WTC11 (cell line): ENCODE measurements at regions not wholly inside any gene's neighbourhood (a gene's known extent, or its start where the extent isn't known, plus 50 kb on each side); places are given as distances from the start of the nearest gene placed in this dataset.

Experiments
- ATF1 ChIP-seq: sonication (generic); formaldehyde crosslinking; IDR thresholded peaks from 2 replicates; pipeline ENCODE4 v1.8.1; 2023; ENCODE audit warnings: mild to moderate bottlenecking, moderate library complexity, missing genetic modification reagents
- CDX4 ChIP-seq: fragments of 250-450 bp; sonication (Bioruptor Pico); IDR thresholded peaks from 2 replicates; pipeline ENCODE4 v1.9.0; 2021; ENCODE audit warnings: moderate library complexity, mild to moderate bottlenecking, inconsistent platforms, borderline replicate concordance
- CREB1 ChIP-seq: sonication (generic); formaldehyde crosslinking; IDR thresholded peaks from 2 replicates; pipeline ENCODE4 v1.8.0; 2023; ENCODE audit warnings: mild to moderate bottlenecking, missing genetic modification reagents
- CTCF ChIP-seq: fragments of 200-600 bp; IDR thresholded peaks from 2 replicates; pipeline ENCODE4 v1.8.0; 2022; ENCODE audit warnings: antibody characterized with exemption
- E2F5 ChIP-seq: sonication (generic); formaldehyde crosslinking; IDR thresholded peaks from 2 replicates; pipeline ENCODE4 v1.8.1; 2022; ENCODE audit warnings: mild to moderate bottlenecking, moderate library complexity, missing genetic modification reagents
- GRHL2 ChIP-seq: fragments of 250-450 bp; sonication (Bioruptor Pico); IDR thresholded peaks from 2 replicates; pipeline ENCODE4 v1.8.0; 2022; ENCODE audit warnings: mild to moderate bottlenecking, moderate library complexity; ENCODE audit not compliant: insufficient replicate concordance, severe bottlenecking
- JUN ChIP-seq: sonication (generic); formaldehyde crosslinking; IDR thresholded peaks from 2 replicates; pipeline ENCODE4 v1.8.0; 2023; ENCODE audit warnings: mild to moderate bottlenecking, missing genetic modification reagents
- USF1 ChIP-seq: sonication (generic); formaldehyde crosslinking; IDR thresholded peaks from 2 replicates; pipeline ENCODE4 v1.8.0; 2022; ENCODE audit warnings: mild to moderate bottlenecking, missing genetic modification reagents

- TF ChIP-seq ATF1 (CRISPR knock-in tag) (no peak), JUN (CRISPR knock-in tag) (no peak), CTCF (no peak), CREB1 (CRISPR knock-in tag) (no peak), CDX4 (CRISPR knock-in tag) (no peak), USF1 (CRISPR knock-in tag) (no peak), E2F5 (CRISPR knock-in tag) (no peak), GRHL2 (no peak)
Observed at GRCh38 chr2:152858594-152859265, 140.3 kb downstream of the ARL6IP6 start.
